GM23338 (cell line): ENCODE measurements at regions not wholly inside any gene's neighbourhood (a gene's known extent, or its start where the extent isn't known, plus 50 kb on each side); places are given as distances from the start of the nearest gene placed in this dataset.

ENCODE experiments used
- CREB1 ChIP-seq: fragments of 250-450 bp; sonication (Bioruptor Pico); IDR thresholded peaks from 2 replicates; pipeline ENCODE4 v1.5.0; 2020; ENCODE audit warnings: low read depth, mild to moderate bottlenecking, moderate library complexity
- CTCF ChIP-seq, 2 experiments: fragments of 200-600 bp in 1 of 2; sonication (generic) in 1 of 2; conservative IDR thresholded peaks; 2 replicates each; pipeline versions ENCODE4 v1.5.1 to v1.6.1; 2016 to 2017; ENCODE audit warnings: antibody characterized with exemption in 2 of 2, low read depth in 2 of 2, mild to moderate bottlenecking in 2 of 2, moderate library complexity in 1 of 2
- EZH2 ChIP-seq: fragments of 200-600 bp; sonication (generic); IDR thresholded peaks from one replicate; pipeline ENCODE4 v1.8.0; 2017; ENCODE audit warnings: antibody characterized with exemption, mild to moderate bottlenecking, low read depth; ENCODE audit not compliant: unreplicated experiment
- EZH2phosphoT487 ChIP-seq: fragments of 200-600 bp; sonication (generic); IDR thresholded peaks from one replicate; pipeline ENCODE4 v1.8.1; 2018; ENCODE audit warnings: antibody characterized with exemption; ENCODE audit not compliant: unreplicated experiment
- POLR2AphosphoS5 ChIP-seq: IDR thresholded peaks from 2 replicates; pipeline ENCODE4 v1.6.1; 2016; ENCODE audit warnings: antibody characterized with exemption, low read depth
- REST ChIP-seq: IDR thresholded peaks from one replicate; pipeline ENCODE4 v1.6.1; 2018; ENCODE audit warnings: antibody characterized with exemption; ENCODE audit not compliant: unreplicated experiment

GRCh38 chr11:29008481-29008880, 900.3 kb downstream of the METTL15 start:
- TF ChIP-seq POLR2AphosphoS5 (no peak), CTCF (conservative IDR thresholded peaks at IDR 0.05; ENCODE audit: low read depth in 2 of 2) (no peak), REST (no peak), EZH2 (no peak), EZH2phosphoT487 (no peak), CREB1 (CRISPR knock-in tag) (no peak)
